Activated CD8-positive, alpha-beta memory T cell treated with anti-CD3 and anti-CD28 coated beads for 48 hours (primary cell): ENCODE measurements at regions not wholly inside any gene's neighbourhood (a gene's known extent, or its start where the extent isn't known, plus 50 kb on each side); places are given as distances from the start of the nearest gene placed in this dataset.
"Not testable (repeated sequence)": the region's sequence is repeated elsewhere in the genome, so short reads cannot be mapped to it uniquely, and the experiment has no call there.

ENCODE experiments used
- DNase-seq, 3 experiments: peaks; one replicate each; pipeline ENCODE4 v3.0.0-alpha.2; 2020; ENCODE audit warnings: low read depth in 2 of 3, low spot score in 2 of 3

- no peak for DNase-seq
Observed at GRCh38 chr17:14580499-14580898, 279.6 kb downstream of the HS3ST3B1 start.

GRCh38 chr17:14579716-14580115, 278.8 kb downstream of the HS3ST3B1 start:
- DNase-seq, result no peak

- DNase-seq, result no peak
Observed at GRCh38 chr17:14575471-14575953, 274.6 kb downstream of the HS3ST3B1 start.

GRCh38 chr17:14560325-14560724, 259.4 kb downstream of the HS3ST3B1 start:
- DNase-seq, result not testable (repeated sequence)

GRCh38 chr17:14559264-14560119, 258.6 kb downstream of the HS3ST3B1 start:
- no peak for DNase-seq

GRCh38 chr17:14557480-14557879, 256.6 kb downstream of the HS3ST3B1 start:
- DNase-seq, result no peak

- DNase-seq, result no peak
Observed at GRCh38 chr17:14553847-14554246, 253.0 kb downstream of the HS3ST3B1 start.

- no peak for DNase-seq
Observed at GRCh38 chr17:14552306-14552705, 251.4 kb downstream of the HS3ST3B1 start.

GRCh38 chr17:14547556-14547955, 246.7 kb downstream of the HS3ST3B1 start:
- DNase-seq, result no peak

- no peak for DNase-seq
Observed at GRCh38 chr17:14547016-14547415, 246.1 kb downstream of the HS3ST3B1 start.

GRCh38 chr17:14545156-14545906, 244.4 kb downstream of the HS3ST3B1 start:
- DNase-seq, result no peak

- no peak for DNase-seq
Observed at GRCh38 chr17:14541714-14542113, 240.8 kb downstream of the HS3ST3B1 start.

- no peak for DNase-seq
Observed at GRCh38 chr17:14539801-14540200, 238.9 kb downstream of the HS3ST3B1 start.

GRCh38 chr17:14532242-14532641, 231.4 kb downstream of the HS3ST3B1 start:
- not testable (repeated sequence) for DNase-seq

GRCh38 chr17:14525551-14526455, 224.9 kb downstream of the HS3ST3B1 start:
- DNase-seq, result no peak

- DNase-seq, result no peak
Observed at GRCh38 chr17:14522795-14523387, 222.0 kb downstream of the HS3ST3B1 start.

GRCh38 chr17:14518919-14519318, 218.0 kb downstream of the HS3ST3B1 start:
- DNase-seq, result not testable (repeated sequence)

- no peak for DNase-seq
Observed at GRCh38 chr17:14514973-14515372, 214.1 kb downstream of the HS3ST3B1 start.

- DNase-seq, result no peak
Observed at GRCh38 chr17:14513835-14514234, 213.0 kb downstream of the HS3ST3B1 start.

GRCh38 chr17:14510136-14510535, 209.3 kb downstream of the HS3ST3B1 start:
- no peak for DNase-seq

GRCh38 chr17:14508156-14508555, 207.3 kb downstream of the HS3ST3B1 start:
- DNase-seq, result no peak
